ENCODE measurements at regions not wholly inside any gene's neighbourhood (a gene's known extent, or its start where the extent isn't known, plus 50 kb on each side); places are given as distances from the start of the nearest gene placed in this dataset.

GRCh38 chr14:55767286-55767685 is 187.3 kb downstream of the KTN1 start:
- no peak for DNase-seq (ENCODE audit: low read depth)

DNA sequence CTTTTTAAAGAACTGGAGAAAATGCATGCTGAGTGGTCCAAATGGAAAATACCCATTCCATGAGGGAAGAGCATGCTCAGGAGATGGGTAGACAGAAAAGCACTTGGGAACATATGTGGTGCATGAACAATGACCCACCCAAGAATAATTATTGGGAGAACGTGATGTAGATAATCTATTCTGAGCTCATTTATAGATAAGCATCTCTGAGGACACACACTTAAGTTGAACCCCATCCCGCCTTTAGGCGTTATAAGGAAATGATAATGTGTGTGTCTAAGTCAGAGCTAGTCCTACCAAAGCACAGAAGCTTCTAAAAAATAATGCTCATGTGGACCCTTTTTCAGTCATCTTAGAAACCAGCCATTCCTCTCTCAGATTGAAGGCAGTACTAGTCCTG is 189.9 kb downstream of the KTN1 start:
- no peak for DNase-seq (ENCODE audit: low read depth)

DNA sequence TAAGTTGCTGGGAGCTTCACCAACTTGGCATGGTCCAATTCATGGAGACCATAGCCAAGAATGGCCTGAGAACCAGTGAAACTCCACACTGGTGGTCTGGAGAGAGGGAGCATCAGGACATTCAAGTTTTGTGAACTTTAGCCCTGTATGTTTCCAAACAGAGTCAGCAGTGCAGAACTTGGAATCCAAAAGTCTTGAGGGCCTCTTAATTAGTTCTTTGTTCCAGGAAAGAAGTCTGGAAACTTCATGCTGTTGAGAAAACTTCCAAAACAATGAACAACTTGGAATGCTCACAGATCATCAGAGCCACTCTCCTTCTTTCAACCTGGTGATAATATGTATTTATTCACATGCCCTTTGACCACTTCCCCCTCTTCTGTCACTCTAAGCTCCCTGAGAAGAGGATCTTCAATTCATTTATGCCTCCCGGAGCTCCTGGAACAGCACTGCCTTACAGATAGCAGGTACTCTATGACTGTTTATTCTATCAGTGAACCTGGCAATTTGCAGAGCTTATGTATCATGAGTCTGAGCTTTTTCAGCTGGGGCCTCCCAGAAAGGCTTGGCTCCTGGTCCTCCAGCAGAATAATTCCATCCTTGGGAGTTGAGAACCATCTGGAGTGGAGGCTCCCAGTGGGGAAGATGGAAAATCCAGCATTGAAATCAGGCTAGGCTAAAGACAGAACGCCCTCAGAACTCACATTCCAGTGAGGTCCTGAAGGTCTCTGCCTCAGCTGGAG is 191.4 kb downstream of the KTN1 start:
- no peak for DNase-seq (ENCODE audit: low read depth)

DNA sequence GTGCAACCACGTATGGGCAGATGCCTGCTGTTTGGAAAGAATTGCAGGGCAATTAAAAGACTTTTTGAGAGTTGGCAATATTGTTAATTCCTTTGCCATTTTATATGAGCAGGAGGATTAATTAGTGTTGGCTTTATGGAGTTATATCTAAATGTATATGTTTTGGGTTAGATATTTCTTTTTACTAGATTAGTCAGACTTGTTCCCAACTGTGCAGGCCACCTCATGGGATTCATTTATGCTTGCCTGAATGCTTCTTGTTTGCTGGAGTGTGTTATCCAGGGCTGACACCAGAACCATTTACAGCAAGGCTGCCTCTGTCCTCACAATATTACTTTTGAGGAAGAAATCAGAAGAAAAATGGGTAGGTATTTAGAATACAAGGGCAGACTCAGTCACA is 192.5 kb downstream of the KTN1 start:
- DNase-seq (ENCODE audit: low read depth), result no peak

DNA sequence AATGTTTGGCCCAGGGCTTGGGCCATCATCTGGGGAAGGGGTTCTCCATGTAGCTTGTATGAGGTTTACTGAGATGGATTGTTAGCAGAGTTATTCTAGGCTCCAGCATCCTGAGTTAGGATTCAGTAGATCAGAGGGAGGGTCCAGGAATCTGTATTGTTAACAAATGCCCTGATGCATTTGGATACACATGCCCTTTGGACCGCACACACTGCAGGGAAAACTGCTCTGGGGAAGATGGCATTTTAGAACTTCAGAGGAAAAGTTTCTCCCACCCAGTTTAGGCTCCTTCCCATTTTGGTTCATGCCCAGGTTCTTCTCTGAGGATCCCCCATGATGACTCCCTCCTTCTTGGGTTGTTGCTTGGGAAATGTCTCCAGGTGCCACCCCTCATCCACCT is 193.3 kb downstream of the KTN1 start:
- no peak for DNase-seq (ENCODE audit: low read depth)

- no peak for DNase-seq (ENCODE audit: low read depth)
Observed at GRCh38 chr14:55773984-55774545, 194.1 kb downstream of the KTN1 start.

DNA sequence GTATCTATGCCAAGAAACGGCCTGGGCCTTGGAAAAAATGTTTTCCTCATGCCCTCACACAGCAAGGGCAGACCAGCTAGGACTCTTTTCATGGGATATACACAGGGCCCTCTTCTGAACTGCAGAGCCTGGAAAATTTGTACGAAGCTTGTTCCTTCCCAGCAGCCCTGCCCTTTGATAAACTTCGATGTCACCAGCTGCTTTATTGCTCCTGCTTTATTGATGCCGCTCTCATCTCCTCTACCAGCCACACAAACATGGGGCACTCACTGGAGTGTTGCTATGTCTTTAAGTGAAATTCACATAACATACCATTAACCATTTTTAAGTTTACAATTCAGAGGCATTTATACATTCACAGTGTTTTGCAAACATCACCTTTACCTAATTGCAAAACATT is 197.9 kb downstream of the KTN1 start:
- no peak for DNase-seq (ENCODE audit: low read depth)

- peak; percentile 90 for DNase-seq (ENCODE audit: low read depth)
Observed at GRCh38 chr14:55780156-55780946, 200.3 kb downstream of the KTN1 start.

GRCh38 chr14:55781046-55781445 is 201.0 kb downstream of the KTN1 start:
- peak; percentile 14 for DNase-seq (ENCODE audit: low read depth)

GRCh38 chr14:55782166-55782565 is 202.2 kb downstream of the KTN1 start:
- DNase-seq (ENCODE audit: low read depth), result peak; percentile 81

DNA sequence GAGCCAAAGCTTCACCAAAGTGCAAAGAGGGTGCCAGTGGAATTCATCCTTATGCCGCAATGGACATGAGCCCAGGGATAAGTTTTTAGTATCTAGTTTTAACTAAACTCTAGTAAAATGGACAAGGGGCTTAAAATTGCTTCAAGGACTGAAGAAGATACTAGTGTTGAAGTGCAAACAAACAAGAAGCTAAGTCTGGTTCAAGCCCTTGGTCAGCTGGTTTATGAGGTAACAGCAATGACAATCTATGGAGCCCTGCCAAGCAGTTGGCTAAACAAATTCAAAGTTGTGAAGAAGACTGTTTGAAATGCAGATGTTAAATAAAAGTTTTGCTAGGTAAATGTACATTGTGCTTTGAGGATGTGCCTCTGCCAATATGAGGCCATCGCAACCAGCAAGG is 209.4 kb downstream of the KTN1 start:
- peak; percentile 50 for DNase-seq (ENCODE audit: low read depth)

DNA sequence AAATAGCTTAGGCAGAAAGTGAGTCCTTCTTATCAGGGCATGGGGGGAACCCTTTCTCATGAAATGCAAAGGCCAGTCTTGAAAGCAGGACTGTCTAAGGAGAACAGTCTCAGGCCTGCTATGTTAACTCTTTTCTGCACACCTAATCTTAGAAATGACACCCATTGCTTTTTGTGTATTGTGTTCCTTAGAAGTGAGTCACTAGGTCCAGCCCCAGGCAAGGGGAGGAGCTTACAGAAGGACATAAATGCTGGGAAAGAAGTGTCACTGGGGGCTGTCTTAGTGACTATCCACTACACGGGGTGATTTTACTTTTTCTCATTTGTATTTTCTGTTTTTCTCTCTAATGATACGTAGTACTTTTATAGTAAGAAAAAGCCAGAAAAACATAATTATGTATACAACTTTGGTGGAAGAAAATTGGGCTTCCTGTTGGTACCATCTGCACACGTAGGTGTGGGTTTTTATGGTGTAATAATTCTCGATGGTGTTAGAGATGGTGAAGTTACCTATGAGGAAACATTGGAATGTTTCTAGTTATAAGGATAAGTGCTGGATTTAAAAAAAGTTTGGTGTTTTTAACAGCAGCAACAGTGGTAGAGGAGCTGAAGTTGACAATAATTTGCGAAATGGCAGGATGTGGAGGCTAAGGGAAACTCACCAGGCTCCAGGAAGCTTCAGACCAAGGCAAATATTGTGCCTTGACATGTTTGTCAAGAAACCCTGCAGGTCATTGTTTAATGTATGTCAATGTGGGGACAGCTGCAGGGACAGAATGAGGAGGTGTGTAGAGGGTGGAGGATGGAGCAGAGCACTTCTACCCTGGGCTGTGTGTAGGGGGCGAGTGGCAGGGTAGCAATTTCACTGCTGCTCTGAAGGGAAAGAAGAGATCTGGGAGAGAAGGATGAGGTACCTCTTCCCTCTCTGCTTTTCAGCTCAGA is 214.9 kb downstream of the KTN1 start:
- DNase-seq (ENCODE audit: low read depth), result no peak

DNA sequence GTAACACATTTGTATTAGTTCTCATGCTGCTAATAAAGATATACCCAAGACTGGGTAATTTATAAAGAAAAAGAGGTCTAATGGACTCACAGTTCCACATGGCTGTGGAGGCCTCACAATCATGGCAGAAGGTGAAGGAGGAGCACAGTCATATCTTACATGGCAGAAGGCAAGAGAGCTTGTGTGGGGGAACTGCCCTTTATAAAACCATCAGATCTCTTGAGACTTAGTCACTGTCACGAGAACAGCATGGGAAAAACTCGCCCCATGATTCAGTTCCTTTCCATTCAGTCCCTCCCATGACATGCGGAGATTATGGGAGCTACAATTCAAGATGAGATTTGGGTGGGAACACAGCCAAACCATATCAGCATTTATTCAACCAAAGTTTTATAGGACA is 216.5 kb downstream of the KTN1 start:
- DNase-seq (ENCODE audit: low read depth), result peak; percentile 57

- DNase-seq (ENCODE audit: low read depth), result no peak
Observed at GRCh38 chr14:55798406-55798805, 218.4 kb downstream of the KTN1 start.

DNA sequence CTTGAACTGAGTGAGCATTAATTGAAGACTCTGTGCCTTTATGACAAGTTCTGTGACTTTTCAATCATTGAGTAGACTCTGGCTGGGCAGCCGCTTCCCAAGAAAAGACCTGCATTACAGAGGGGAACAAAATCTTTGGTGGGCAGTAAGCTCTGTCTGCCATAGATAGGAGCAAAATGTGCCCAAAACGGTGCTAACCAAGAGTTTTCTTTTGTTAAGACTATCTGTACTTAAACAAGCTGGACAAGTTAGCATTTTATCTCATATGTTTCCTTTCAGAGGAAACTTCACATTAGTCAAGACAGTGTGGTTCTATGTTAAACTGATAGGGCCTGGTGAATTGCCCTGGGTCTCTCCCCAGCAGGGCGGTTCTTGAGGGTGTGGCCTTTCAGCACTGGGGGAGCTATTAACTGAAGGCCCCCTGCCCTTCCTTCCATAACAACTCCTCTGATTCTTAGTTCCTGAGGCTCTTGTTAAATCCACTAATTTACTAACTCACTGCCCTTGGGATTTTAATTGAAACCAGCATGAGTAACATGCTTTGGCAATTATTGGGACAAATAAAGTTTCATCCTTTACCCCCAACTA is 219.6 kb downstream of the KTN1 start:
- DNase-seq (ENCODE audit: low read depth), result no peak

DNA sequence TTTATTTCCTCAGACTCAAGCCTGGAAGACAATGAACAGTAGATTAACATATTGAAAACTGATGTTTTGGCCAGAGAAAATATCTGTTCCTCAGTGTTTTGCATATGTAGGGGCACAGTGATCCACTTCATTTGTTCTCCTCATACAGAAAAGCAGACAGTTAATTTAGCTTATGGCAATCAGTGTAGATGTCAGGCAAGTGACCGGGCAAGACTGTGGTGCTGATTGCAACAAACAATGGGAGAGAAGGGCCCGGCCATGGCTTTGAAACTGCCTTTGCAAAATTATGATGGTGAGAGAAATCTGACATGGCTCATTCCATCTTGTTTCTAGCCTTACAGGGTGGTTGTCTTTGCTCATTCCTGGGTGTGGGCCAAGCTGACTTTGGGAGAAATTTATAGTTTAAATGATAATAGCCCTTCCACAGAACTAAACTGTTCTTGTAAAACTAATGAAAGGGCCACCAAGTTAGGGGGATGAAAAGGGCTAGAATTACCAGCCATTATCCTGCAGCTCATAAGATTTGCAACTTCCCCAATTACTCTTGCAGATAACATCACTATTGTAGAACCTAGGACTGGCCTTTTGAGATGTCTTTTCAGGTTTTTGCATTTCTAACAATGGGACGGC is 220.3 kb downstream of the KTN1 start:
- DNase-seq (ENCODE audit: low read depth), result no peak

DNA sequence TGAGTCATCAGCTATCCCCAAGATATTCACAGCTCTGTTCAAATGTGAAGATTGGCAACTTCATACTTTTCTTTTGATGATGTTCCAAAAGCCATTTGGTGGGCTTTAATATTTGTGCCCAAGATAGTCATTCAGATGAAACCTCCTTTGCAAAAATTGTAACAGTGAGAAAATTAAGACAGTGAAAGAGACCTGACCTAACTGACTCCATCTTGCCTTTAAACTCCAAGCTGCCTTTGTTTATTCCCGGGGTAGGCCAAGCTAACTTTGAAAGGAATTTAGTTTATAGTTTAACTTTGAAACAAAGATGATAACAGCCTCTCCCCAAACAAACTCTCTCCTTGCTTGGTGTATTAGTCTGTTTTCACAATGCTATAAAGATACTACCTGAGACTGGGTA is 221.1 kb downstream of the KTN1 start:
- DNase-seq (ENCODE audit: low read depth), result no peak

DNA sequence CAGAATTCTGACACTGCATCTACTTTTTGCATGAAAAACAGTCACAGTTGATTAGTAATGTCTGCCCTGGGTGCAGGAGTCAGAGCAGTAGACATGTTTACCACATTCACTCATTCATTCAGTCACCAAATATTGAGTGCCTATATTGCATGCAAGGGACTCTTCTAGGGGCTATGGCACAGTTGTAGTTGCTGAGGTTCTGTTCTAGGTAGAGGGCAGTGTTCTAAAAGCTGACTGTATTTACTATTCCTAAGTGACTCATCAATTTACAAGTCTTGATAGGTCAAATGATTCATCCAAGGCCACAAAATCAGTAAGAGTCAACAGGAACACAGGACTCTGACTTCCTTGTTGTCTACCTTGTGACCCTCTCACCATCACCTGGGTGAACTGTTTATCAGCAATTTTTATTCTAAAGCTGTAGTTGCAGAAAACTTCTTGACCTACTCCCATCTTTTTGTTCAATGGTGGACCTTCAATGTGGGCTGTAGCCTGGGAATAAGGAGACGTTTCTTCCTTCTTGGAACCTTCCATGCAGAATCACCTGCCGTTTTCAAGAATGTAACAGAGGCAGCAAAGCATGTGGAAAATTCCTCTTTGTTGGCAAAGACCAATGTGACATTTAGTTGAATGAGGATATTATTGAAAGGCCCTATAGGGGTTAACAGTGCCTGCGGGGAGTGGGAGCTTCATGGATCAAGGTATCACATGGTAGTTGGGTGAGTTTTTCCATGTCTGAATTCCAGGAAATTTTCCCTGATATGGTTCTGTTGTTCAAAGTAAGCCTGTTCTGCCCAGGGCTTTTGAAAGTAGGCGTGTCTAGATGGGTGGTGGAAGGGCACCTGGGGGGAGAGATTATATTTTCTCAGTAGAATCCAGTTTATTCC is 223.2 kb downstream of the KTN1 start:
- DNase-seq (ENCODE audit: low read depth), result peak; percentile 64

DNA sequence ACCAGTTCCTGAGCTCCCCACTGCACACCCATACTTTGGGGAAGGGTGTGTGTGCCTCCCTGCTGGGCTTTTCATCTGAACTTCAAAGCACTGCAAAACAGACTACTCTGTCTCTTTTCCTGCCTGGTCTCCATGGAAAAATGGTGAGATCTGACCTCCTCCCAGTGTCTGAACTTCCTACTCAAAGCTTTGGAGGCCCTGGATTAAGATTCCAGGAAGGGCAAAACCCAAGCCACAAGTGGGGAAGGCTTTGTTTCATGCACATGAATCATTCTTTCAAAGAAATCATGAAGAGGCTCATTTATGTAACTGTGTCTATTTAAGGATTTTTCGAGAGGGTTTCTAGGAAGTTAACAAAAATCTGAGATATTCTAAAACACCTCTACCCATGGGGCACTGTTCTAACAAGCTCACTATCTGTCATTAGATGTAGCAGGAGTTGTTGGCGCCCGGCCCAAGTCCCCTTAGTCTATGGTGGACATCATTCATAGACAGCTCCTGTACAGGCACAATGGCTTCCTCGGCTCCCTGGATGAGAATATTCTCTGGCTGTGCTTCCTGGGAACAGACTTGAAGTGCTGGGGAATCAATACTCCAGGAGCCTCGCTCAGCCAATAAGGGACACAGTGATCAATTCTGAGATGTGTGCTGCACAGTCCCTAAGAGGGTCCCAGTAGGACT is 224.0 kb downstream of the KTN1 start:
- peak; percentile 60 for DNase-seq (ENCODE audit: low read depth)

GRCh38 chr14:55805250-55805649 is 225.2 kb downstream of the KTN1 start:
- no peak for DNase-seq (ENCODE audit: low read depth)
